ENCODE measurements at regions not wholly inside any gene's neighbourhood (a gene's known extent, or its start where the extent isn't known, plus 50 kb on each side); places are given as distances from the start of the nearest gene placed in this dataset.

DNA sequence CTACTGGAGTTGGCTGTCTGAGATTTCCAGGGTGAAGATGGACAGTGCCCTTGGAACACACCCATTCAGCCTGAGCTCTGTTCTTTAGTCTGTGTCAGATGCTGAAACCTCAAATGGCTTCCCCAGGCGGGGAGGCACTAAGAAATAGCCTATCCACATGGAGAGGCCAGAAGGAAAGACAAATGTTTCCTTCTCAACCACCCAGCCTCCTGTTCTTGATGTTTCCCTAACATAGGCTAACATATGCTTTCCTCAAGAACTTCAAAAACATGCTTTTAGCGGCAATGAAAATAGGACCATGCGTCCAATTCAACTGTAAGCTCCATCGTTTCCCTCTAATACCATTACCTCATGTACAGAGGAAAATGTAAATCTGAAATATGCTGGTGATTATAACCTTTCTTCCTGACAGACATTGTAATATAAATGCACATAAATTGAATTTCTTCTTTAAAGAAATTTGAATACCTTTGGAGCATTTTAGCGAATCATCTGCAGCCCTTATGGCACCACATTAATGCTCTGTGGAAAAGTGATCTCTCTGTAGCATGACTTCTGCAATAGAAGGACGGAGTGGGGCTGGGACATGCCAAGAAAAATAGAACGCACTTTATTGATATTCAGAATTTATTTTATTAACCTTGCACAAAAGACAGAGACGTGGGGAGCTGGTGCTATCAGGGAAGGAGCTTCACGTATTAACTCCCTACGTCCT is 60.1 kb downstream of the IRX3 start:
- no peak overlapping the region for H3K27ac ChIP-seq (ENCODE audit: low read depth, low read length)
- no peaks in the 10 kb centered on the region for H3K4me1 Mint-ChIP-seq (ENCODE audit: low read depth, unreplicated experiment)

GRCh38 chr16:54219709-54220108 is 66.9 kb downstream of the IRX3 start:
- no peaks in the 10 kb centered on the region for H3K4me1 Mint-ChIP-seq (ENCODE audit: low read depth, unreplicated experiment)
- FAIRE-seq = no peak

More for the DNA sequence above, 60.1 kb downstream of the IRX3 start:
- Mint-ChIP-seq H3K27ac (ENCODE audit: unreplicated experiment) (no peak overlapping the region), H3K27me3 (ENCODE audit: low read depth, unreplicated experiment) (peaks cover 2% of the 10 kb centered on the region), H3K9me3 (ENCODE audit: unreplicated experiment) (no peaks in the 10 kb centered on the region), H3K36me3 (ENCODE audit: low read depth, unreplicated experiment) (no peaks in the 10 kb centered on the region), H3K4me3 (ENCODE audit: unreplicated experiment) (no peak overlapping the region)
- TF ChIP-seq EZH2 (IDR thresholded peaks at IDR 0.05; ENCODE audit: insufficient read depth, low read length) = no peak
- TF ChIP-seq, protein P1, sequence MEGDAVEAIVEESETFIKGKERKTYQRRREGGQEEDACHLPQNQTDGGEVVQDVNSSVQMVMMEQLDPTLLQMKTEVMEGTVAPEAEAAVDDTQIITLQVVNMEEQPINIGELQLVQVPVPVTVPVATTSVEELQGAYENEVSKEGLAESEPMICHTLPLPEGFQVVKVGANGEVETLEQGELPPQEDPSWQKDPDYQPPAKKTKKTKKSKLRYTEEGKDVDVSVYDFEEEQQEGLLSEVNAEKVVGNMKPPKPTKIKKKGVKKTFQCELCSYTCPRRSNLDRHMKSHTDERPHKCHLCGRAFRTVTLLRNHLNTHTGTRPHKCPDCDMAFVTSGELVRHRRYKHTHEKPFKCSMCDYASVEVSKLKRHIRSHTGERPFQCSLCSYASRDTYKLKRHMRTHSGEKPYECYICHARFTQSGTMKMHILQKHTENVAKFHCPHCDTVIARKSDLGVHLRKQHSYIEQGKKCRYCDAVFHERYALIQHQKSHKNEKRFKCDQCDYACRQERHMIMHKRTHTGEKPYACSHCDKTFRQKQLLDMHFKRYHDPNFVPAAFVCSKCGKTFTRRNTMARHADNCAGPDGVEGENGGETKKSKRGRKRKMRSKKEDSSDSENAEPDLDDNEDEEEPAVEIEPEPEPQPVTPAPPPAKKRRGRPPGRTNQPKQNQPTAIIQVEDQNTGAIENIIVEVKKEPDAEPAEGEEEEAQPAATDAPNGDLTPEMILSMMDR (IDR thresholded peaks at IDR 0.05; ENCODE audit: insufficient read depth, low read depth, low read length) = no peak
- no peaks in the 10 kb centered on the region for H3K9me3 ChIP-seq (ENCODE audit: insufficient read depth, low read depth, low read length)
- H3K4me2 ChIP-seq (ENCODE audit: low read length) = no peak overlapping the region
- no peak for DNase-seq (ENCODE audit: low read depth)
- no peak overlapping the region for H3K9ac ChIP-seq (ENCODE audit: low read length)
- no peaks in the 10 kb centered on the region for H4K20me1 ChIP-seq (ENCODE audit: insufficient read depth, low read length)
- no peaks in the 10 kb centered on the region for H3K36me3 ChIP-seq (ENCODE audit: insufficient read depth, low read length)
- no peaks in the 10 kb centered on the region for H3K4me1 ChIP-seq (ENCODE audit: insufficient read depth, low read length)
- H2AFZ ChIP-seq (ENCODE audit: low read depth, low read length) = no peak overlapping the region
- FAIRE-seq = no peak
- no peaks in the 10 kb centered on the region for H3K79me2 ChIP-seq (ENCODE audit: insufficient read depth, low read length)
- peaks cover 3% of the 10 kb centered on the region for H3K27me3 ChIP-seq (ENCODE audit: insufficient read depth, low read length)
- H3K4me3 ChIP-seq (ENCODE audit: insufficient read depth, low read depth, low read length) = no peak overlapping the region

More at GRCh38 chr16:54219709-54220108, 66.9 kb downstream of the IRX3 start:
- H3K9ac ChIP-seq (ENCODE audit: low read length) = no peak overlapping the region
- H3K27me3 ChIP-seq (ENCODE audit: insufficient read depth, low read length) = no peaks in the 10 kb centered on the region
- H3K79me2 ChIP-seq (ENCODE audit: insufficient read depth, low read length) = no peaks in the 10 kb centered on the region
- no peaks in the 10 kb centered on the region for H3K4me1 ChIP-seq (ENCODE audit: insufficient read depth, low read length)
- H4K20me1 ChIP-seq (ENCODE audit: insufficient read depth, low read length) = no peaks in the 10 kb centered on the region
- H3K9me3 ChIP-seq (ENCODE audit: insufficient read depth, low read depth, low read length) = no peaks in the 10 kb centered on the region
- no peak for DNase-seq (ENCODE audit: low read depth)
- no peak overlapping the region for H3K27ac ChIP-seq (ENCODE audit: low read depth, low read length)
- Mint-ChIP-seq H3K27me3 (ENCODE audit: low read depth, unreplicated experiment) (peaks cover 17% of the 10 kb centered on the region), H3K27ac (ENCODE audit: unreplicated experiment) (no peak overlapping the region), H3K4me3 (ENCODE audit: unreplicated experiment) (no peak overlapping the region), H3K9me3 (ENCODE audit: unreplicated experiment) (peaks cover 3% of the 10 kb centered on the region), H3K36me3 (ENCODE audit: low read depth, unreplicated experiment) (no peaks in the 10 kb centered on the region)
- H3K4me2 ChIP-seq (ENCODE audit: low read length) = no peak overlapping the region
- no peak overlapping the region for H3K4me3 ChIP-seq (ENCODE audit: insufficient read depth, low read depth, low read length)
- H3K36me3 ChIP-seq (ENCODE audit: insufficient read depth, low read length) = no peaks in the 10 kb centered on the region
- TF ChIP-seq EZH2 (IDR thresholded peaks at IDR 0.05; ENCODE audit: insufficient read depth, low read length) = no peak
- TF ChIP-seq, protein P1 (IDR thresholded peaks at IDR 0.05; ENCODE audit: insufficient read depth, low read depth, low read length) = no peak
- H2AFZ ChIP-seq (ENCODE audit: low read depth, low read length) = no peak overlapping the region

Measured in astrocyte (in vitro differentiated cells and primary cell).